ENCODE measurements at regions not wholly inside any gene's neighbourhood (a gene's known extent, or its start where the extent isn't known, plus 50 kb on each side); places are given as distances from the start of the nearest gene placed in this dataset.

- H3K4me1 Mint-ChIP-seq, result peaks cover 3% of the 10 kb centered on the region; the same call in 1 of the 2 replicates
- ATAC-seq, result peak; percentile 82
- H3K4me3 Mint-ChIP-seq, result no peak overlapping the region
- POLR2A ChIA-PET, result no interaction called here
- CTCF ChIA-PET, result interaction anchor here (0.7 kb wide), 1 partner anchor 164 kb away, joined by 3 read pairs; no protein-coding TSS in a partner anchor
- no peaks in the 10 kb centered on the region for H3K27me3 Mint-ChIP-seq (ENCODE audit: low read depth)
- TF ChIP-seq SMAD4 (CRISPR knock-in tag; IDR thresholded peaks at IDR 0.05), result no peak
- TF ChIP-seq ZNF317 (CRISPR knock-in tag; IDR thresholded peaks at IDR 0.05; ENCODE audit: borderline replicate concordance, low read depth), result no peak
- no peak for TF ChIP-seq ZNF425 (CRISPR knock-in tag; conservative IDR thresholded peaks at IDR 0.05)
- no peak for TF ChIP-seq ZSCAN18 (CRISPR knock-in tag; IDR thresholded peaks at IDR 0.05)
- no peak for TF ChIP-seq ZNF263 (CRISPR knock-in tag; IDR thresholded peaks at IDR 0.05; ENCODE audit: low read depth)
- no peak for TF ChIP-seq HMGA2 (CRISPR knock-in tag; IDR thresholded peaks at IDR 0.05)
- no peak for TF ChIP-seq NFATC4 (CRISPR knock-in tag; IDR thresholded peaks at IDR 0.05)
- no peak for TF ChIP-seq ZNF532 (CRISPR knock-in tag; IDR thresholded peaks at IDR 0.05; ENCODE audit: borderline replicate concordance)
- TF ChIP-seq RELA (CRISPR knock-in tag; IDR thresholded peaks at IDR 0.05; ENCODE audit: borderline replicate concordance), result no peak
- TF ChIP-seq USF1 (CRISPR knock-in tag; IDR thresholded peaks at IDR 0.05), result no peak
- TF ChIP-seq TP53 (CRISPR knock-in tag; IDR thresholded peaks at IDR 0.05), result no peak
- H3K9me3 Mint-ChIP-seq, result no peaks in the 10 kb centered on the region
- DNase-seq (ENCODE audit: low spot score), result peak; percentile 19
- H3K36me3 Mint-ChIP-seq, result no peaks in the 10 kb centered on the region
- no peak overlapping the region for H3K27ac Mint-ChIP-seq
Observed at GRCh38 chrX:77014377-77015372, 432.5 kb upstream of the FGF16 start.

GRCh38 chrX:77017093-77017492, 430.1 kb upstream of the FGF16 start:
- ChIA-PET POLR2A (no interaction called here), CTCF (no interaction called here)
- Mint-ChIP-seq H3K4me3 (no peak overlapping the region), H3K9me3 (no peaks in the 10 kb centered on the region), H3K36me3 (no peaks in the 10 kb centered on the region), H3K4me1 (peaks cover under 1% of the 10 kb centered on the region; the same call in 1 of the 2 replicates), H3K27ac (no peak overlapping the region), H3K27me3 (ENCODE audit: low read depth) (no peaks in the 10 kb centered on the region)
- ATAC-seq (no peak), DNase-seq (ENCODE audit: low spot score) (no peak)
- no peak for TF ChIP-seq E2F5 (CRISPR knock-in tag; IDR thresholded peaks at IDR 0.05)
- no peak for TF ChIP-seq GRHL2 (CRISPR knock-in tag; IDR thresholded peaks at IDR 0.05; ENCODE audit: insufficient replicate concordance, severe bottlenecking)
- no peak for TF ChIP-seq MLX (CRISPR knock-in tag; IDR thresholded peaks at IDR 0.05)
- TF ChIP-seq TEAD4 (CRISPR knock-in tag; IDR thresholded peaks at IDR 0.05), result no peak
- no peak for TF ChIP-seq CREB1 (CRISPR knock-in tag; IDR thresholded peaks at IDR 0.05)
- no peak for TF ChIP-seq E2F4 (CRISPR knock-in tag; IDR thresholded peaks at IDR 0.05; ENCODE audit: borderline replicate concordance, low read depth)
- no peak for TF ChIP-seq SMAD3 (CRISPR knock-in tag; IDR thresholded peaks at IDR 0.05; ENCODE audit: borderline replicate concordance)
- no peak for TF ChIP-seq ZNF671 (CRISPR knock-in tag; IDR thresholded peaks at IDR 0.05)
- no peak for TF ChIP-seq ZBTB43 (CRISPR knock-in tag; IDR thresholded peaks at IDR 0.05)
- no peak for TF ChIP-seq TCF7 (CRISPR knock-in tag; IDR thresholded peaks at IDR 0.05; ENCODE audit: low read depth)

Measured in WTC11 (cell line).